Erythroblast (primary cell): ENCODE measurements at regions not wholly inside any gene's neighbourhood (a gene's known extent, or its start where the extent isn't known, plus 50 kb on each side); places are given as distances from the start of the nearest gene placed in this dataset.
A peak's percentile ranks its signal among the peaks of the same experiment; 100 is the strongest.

Experiments used
- DNase-seq, 2 experiments: peaks; one replicate each; lab custom pipeline; 2025; lab: John Stamatoyannopoulos, UW
- GATA1 ChIP-seq: IDR thresholded peaks from 2 replicates; pipeline ENCODE4 v1.6.1; 2011; ENCODE audit warnings: low read depth, mild to moderate bottlenecking, control low read depth, low read length, moderate library complexity
- POLR2A ChIP-seq: IDR thresholded peaks from 2 replicates; pipeline ENCODE4 v1.6.1; 2011; ENCODE audit warnings: mild to moderate bottlenecking, low read length

DNA sequence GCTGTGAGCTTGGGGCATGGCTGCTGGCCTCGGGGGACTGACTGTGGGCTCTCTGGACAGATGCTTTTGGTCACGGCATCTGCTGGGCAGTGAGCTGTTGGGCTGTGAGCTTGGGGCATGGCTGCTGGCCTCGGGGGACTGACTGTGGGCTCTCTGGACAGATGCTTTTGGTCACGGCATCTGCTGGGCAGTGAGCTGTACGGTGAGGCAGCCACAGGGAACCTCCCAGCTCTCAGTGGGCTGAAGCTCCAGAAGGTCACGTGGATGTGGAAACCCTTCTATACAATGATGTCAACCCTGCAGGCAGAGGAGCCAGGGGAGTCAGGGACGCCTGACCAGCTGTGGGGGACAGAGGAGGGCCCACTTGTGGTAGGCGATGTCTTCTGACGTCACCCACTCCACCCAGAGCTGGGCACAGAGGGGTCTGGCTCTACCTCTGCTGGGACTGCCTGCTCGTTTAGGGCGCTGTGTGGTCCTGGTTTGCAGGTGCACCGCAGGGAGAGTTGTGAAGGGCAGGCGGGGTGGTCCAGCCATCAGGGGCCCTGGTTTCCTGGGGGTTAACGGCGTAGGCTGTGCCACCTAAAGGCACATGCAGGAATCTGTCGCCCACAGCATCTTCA lies 1331.3 kb downstream of the BRD1 start:
- DNase-seq = no peak
- TF ChIP-seq POLR2A (no peak), GATA1 (no peak)

DNA sequence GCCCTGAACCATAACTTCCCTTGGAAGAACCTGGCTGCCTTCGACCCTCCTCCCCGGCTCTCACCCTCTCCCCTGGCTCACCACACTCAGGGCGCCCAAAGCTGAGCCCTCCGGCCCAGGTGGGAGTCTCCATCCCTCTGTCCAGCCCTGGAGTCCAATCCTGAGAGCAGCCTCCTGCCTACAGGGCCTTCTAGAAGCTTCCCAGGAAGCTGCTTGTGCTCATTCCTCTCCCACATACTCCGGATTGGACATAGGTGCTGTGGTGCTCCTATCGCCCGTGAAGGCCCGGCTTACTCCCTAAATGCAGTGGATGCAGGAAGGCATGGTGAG lies 1332.0 kb downstream of the BRD1 start:
- DNase-seq = no peak
- TF ChIP-seq POLR2A (no peak), GATA1 (no peak)

DNA sequence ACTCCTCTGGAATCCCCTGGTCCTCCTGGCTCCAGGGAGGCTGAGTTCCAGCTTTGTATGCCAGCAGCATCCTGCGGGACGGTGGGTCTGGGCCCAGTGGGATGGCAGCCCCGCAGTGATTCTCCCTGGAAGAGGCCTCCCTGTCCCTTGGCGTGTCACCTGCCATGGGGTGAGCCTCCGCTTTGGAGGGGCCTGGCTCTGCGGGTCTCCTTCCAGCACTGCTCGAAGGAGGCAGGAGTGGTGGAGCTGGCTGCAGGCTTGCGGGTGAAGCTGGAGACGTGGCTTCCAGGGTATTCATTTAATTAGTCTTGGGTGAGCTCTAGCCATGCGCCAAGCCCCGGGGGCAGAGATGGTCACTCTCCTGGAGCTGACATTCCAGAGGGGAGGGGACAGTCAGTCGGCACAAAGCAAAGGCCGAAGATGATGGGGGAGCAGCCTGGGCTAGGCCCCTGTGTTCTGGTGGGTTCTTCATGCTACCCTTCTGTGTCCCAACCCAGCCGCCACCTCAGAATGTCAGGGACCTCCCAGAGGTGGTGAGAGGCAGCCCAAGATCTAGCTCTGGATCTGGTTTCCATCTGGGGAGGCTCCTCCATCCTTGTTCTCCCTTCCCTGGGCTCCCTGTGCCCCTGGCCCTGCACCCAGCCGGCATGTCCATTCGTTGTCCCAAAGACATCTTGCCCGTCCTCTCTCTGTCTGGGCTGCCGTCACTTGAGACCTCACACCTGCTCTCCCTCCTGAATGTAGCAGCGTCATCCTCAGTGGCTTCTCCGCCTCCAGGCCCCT lies 1332.5 kb downstream of the BRD1 start:
- no peak for DNase-seq
- TF ChIP-seq GATA1 = no peak
- no peak for TF ChIP-seq POLR2A

DNA sequence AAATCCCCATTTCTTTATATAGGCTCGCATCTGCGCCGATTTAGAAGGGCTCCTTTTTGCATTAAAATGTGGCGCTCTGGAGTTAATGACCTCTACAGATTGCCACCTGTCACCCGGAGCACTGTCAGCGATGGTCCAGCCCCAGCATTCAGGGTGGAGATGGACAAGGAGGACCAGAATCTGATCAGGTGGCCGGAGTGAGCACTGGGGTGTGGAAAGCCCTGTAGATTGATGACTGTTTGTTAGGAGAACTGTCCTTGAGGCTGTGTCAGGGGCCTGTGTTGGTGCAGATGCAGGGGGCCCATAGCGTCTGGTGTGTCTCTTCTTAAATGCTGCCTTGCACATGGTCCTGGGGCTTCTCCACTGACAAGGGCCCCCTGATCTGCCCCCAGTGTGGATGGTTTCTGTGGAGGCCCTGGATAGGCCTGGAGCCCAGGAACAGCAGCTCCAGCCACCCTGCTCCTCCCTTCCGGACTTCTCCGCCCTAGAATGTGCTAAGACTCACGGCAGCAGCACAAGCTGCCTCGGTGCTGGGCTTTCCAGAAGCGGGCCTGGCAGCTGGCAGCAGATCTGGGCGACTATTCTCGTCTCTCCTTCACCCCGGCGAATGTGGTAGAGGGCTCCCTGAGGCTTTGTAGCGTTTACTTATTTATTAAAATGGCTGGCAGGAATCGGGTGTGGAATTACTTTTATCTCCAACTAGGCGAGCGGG lies 1333.3 kb downstream of the BRD1 start:
- TF ChIP-seq POLR2A (no peak), GATA1 (no peak)
- DNase-seq = no peak

DNA sequence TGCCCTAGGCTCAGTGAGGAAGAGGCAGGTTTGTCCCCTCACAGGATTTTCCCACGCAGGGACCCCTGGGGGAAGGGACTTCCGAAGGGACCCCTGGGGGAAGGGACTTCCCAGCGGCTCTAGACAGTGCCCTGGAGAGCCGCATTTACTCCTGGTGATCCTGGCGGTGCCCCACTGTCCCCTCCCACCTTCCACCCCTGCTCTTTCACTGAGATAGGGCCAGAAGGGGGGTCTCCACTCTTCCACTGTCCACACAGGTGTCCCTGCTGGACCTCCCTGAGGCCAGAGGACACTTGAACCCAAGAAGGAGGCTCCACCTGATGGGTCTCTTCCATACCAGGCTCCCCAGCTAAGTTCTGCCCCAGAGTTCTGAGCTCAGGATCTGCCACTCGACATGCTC lies 1333.9 kb downstream of the BRD1 start:
- DNase-seq = no peak
- TF ChIP-seq GATA1 = no peak
- no peak for TF ChIP-seq POLR2A

DNA sequence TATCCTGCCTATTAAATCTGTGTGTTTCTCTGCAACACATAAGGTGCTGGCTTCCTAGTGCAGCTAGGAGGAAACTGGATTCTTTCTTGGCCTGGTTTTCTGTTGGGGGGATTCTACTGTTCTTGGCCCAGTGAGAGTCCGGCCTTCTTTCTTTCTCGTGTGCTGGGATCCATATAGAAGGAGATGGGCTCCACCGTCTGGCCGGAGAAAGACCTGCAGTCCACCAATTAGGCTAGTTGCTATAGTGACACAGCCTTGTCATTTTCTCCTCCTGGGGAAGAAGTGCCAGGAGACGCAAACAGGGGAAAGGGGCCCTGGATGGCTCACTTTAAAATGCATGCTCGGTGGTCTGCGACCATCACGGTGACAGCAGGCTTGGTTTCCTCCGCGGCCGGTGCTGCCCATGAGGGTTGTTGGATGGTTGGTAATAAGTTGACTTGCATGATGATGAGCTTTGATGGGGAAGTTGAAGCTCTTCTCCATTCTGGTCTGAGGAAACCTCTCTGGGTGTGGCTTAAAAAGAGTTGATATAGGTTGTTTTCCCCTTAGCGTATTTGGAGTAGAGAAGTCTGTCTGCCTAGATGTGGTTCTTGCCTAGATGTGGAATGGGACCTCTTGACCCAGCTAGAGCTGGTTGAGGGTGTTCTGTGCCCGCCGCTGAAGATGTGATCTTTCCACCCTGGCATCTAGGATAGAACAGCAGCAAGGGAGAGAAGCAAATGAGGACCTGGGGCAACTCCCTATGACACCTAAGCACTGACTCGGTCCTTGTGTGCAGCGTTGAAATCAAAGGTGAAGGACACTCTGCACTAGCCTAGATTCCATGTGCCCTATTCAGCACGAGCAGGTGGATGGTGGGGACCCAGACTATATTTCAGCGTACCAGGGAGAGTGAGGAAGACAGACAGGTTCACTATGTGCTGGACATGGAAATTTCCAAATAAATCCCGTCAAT lies 1335.0 kb downstream of the BRD1 start:
- TF ChIP-seq POLR2A (no peak), GATA1 (no peak)
- DNase-seq = peak; percentile 43 to 59

DNA sequence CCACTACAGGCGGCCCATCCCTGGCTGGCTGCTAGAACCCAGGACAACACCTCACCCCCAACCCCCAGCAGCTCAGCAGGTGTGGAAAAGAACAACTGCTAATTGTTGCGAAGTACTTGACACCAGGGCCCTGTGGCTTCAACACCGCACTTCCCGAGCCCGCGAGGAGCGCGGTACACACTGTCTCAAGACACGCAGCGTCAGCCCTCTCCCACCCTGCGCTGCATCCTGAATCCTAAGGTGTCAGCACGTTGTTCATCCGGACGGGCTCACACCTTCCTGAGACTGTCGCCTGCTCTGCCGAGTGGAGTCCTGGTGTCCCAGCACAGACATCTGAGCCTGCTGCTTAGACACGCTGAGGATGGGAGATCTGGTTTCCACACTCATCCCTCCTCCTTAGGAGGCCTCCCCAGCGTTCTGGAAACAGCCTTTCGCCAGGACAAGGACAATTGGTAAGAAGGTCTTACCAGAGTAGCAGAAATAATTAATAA lies 1336.2 kb downstream of the BRD1 start:
- TF ChIP-seq GATA1 = no peak
- TF ChIP-seq POLR2A = no peak
- no peak for DNase-seq

DNA sequence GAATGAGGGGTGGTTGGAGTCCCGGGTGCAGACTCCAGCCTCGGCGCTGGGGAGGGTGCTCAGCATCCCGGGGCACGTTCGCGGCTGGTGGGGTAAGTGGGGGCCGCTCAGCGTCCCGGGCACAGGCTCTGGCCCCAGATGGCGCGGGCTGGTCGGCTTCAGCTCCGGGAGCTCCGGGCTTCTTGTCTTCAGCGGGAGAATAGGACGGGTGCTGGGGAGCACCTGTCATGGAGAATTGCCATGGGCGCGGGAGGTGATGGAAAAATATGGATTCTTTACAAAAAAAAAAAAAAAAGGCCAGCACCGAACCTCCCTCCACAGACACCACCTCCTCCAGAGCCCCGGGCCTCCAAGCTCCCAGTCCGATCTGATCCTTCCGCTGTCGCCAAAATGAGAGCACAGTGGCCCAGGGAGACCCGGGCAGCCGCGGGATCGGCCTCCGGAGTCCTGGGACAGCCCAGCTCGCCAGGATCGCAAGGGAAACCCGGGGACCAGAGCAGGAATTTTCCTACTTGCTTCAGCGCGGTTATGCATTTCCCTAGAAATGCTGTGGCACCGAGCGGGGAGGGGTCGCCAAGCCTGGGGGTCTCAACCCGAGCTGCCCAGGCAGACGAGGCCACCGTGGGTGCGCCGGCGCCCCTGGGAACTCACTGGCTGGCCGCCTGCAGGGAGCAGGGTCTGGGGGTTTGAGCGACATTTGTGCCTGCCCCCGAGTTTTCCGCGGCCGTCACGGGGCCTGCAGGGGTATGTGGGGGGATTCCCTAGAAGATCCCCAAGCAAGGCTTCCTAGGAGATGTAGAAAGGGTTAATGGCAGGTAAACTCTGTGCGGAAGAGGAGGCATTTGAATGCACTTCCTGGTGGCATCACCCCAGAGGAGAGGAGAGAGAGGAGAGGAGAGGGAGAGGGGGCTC lies 1336.9 kb downstream of the BRD1 start:
- TF ChIP-seq POLR2A = no peak
- no peak for TF ChIP-seq GATA1
- no peak for DNase-seq

DNA sequence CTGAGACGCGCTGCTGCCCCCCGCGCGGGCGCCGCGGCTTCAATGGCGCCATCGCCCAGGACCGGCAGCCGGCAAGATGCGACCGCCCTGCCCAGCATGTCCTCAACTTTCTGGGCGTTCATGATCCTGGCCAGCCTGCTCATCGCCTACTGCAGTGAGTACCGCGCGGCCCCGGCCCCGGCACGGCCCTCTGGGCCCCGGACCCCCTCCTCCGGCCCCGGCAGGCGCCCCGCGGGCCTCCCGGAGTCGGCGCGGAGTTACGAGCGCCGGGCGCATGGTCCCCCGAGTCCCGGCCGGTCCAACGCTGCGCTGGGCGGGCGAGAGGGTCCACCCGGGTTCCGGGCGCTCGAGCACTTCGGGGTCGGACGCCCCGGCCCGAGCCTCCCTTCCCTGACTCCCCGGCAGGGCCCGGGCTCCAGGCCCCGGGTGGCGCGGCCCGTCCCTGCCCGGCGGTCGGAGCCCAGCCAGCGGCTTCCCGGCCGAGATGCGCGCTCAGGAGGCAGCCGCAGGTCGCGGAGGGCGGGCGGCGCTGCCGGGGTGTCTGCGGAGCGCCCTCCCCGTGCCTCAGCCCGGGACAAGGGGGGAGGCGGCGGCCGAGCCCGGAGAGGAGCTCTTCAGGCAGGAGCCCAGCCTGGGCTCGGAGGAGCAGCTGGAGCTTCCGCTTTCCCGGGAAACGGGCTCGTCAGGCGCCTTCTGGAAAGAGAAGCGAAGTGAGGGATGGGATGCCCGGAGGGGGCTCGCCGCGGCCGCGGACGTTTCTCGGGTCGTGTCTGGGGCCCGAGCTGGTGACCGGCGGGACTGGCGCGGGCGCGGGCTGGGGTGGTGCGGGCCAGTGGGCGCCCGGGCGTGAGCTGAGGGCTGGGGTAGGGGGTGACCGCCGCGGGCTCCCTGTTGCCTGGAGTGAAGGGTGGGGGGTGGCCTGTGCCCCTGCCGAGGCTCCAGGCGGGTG lies 1337.8 kb downstream of the BRD1 start:
- TF ChIP-seq POLR2A (no peak), GATA1 (no peak)

DNA sequence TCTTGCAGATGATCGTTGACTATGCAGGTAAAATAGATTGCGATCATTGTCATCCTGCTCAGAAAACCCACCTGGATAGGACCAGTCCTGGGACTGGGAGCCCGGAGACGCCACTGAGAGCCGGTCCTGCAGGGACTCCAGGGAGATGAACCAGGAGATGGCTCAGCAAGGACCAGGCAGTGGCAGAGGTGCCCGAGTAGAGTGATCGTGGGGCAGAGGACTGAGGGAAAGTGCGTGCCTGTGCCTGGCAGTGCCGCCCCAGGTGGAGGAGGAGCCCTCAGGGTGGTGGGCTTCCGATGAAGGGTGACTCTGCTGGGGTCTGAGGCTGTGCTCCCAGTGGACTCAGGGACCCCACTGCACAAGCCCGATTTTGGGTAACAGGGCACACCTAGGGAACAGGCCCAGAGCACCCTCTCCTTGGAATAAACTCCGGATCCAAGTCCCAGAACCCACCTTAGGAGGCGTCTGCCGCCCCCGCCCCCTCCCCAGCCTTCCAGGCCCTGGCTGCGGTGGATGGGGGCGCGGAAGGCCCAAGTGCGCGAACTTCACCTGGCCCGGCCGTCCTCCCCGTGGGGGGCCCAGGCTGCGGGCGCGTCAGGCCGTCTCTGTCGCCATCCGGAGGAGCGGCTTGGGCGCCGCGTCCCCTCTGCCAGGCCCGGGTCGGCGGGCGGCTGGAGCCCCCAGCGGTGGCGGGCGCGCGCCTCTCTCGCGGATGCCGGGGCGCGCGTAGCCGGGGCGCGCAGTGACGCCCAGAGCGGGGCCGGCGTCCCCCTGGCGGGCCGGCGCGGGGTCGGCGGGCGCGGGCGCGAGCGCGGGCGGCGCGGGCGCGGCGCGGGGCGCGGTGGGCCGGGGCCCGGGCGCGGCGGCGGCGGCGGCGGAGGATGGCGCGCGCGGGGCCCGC lies 1338.8 kb downstream of the BRD1 start:
- no peak for DNase-seq
- no peak for TF ChIP-seq GATA1
- TF ChIP-seq POLR2A = no peak

More for the DNA sequence above, 1337.8 kb downstream of the BRD1 start:
- no peak for DNase-seq
